DOHH2 (cell line): ENCODE measurements at regions not wholly inside any gene's neighbourhood (a gene's known extent, or its start where the extent isn't known, plus 50 kb on each side); places are given as distances from the start of the nearest gene placed in this dataset.
"Not testable (repeated sequence)": the region's sequence is repeated elsewhere in the genome, so short reads cannot be mapped to it uniquely, and the experiment has no call there.

Experiments
- H3F3A ChIP-seq: fragments of 200-600 bp; sonication (generic), shearing (Covaris generic); 2 replicates; pipeline ENCODE4 v1.6.0; 2016; ENCODE audit warnings: antibody characterized with exemption, mild to moderate bottlenecking; ENCODE audit not compliant: control insufficient read depth, insufficient read depth
- H3K27ac ChIP-seq: fragments of 200-600 bp; sonication (generic); 2 replicates; pipeline ENCODE4 v1.5.1; 2014; ENCODE audit warnings: low read depth, mild to moderate bottlenecking, low read length, moderate library complexity
- H3K27me3 ChIP-seq: fragments of 200-600 bp; sonication (generic); 2 replicates; pipeline ENCODE4 v1.6.1; 2014; ENCODE audit warnings: mild to moderate bottlenecking, low read length, mixed read lengths; ENCODE audit not compliant: control insufficient read depth
- H3K36me3 ChIP-seq: fragments of 200-600 bp; sonication (generic); 2 replicates; pipeline ENCODE4 v1.6.1; 2014; ENCODE audit warnings: mild to moderate bottlenecking, low read length, moderate library complexity, mixed read lengths; ENCODE audit not compliant: control insufficient read depth
- H3K4me1 ChIP-seq: fragments of 200-600 bp; sonication (generic); 2 replicates; pipeline ENCODE4 v1.6.1; 2014; ENCODE audit warnings: mild to moderate bottlenecking, low read length, mixed read lengths; ENCODE audit not compliant: control insufficient read depth
- H3K4me2 ChIP-seq: fragments of 200-600 bp; sonication (generic); 2 replicates; pipeline ENCODE4 v1.6.0; 2014; ENCODE audit warnings: mild to moderate bottlenecking, low read length, moderate library complexity
- H3K4me3 ChIP-seq: fragments of 200-600 bp; sonication (generic); 2 replicates; pipeline ENCODE4 v1.5.1; 2014; ENCODE audit warnings: mild to moderate bottlenecking, low read length, mixed read lengths
- H3K79me2 ChIP-seq: fragments of 200-600 bp; sonication (generic); 2 replicates; pipeline ENCODE4 v1.6.1; 2014; ENCODE audit warnings: mild to moderate bottlenecking, low read length, mixed read lengths; ENCODE audit not compliant: control insufficient read depth
- H3K9me2 ChIP-seq: fragments of 200-600 bp; sonication (generic); replicated peaks from 2 replicates; pipeline ENCODE4 v1.6.1; 2014; ENCODE audit warnings: mild to moderate bottlenecking, low read length, mixed read lengths; ENCODE audit not compliant: control insufficient read depth
- H3K9me3 ChIP-seq: fragments of 200-600 bp; sonication (generic); 2 replicates; pipeline ENCODE4 v1.6.1; 2014; ENCODE audit warnings: antibody characterized with exemption, low read length, mixed read lengths; ENCODE audit not compliant: control insufficient read depth, insufficient read depth
- H4K20me1 ChIP-seq: fragments of 200-600 bp; sonication (generic); 2 replicates; pipeline ENCODE4 v1.6.0; 2014; ENCODE audit warnings: low read depth, mild to moderate bottlenecking, antibody characterized with exemption, low read length, moderate library complexity; ENCODE audit not compliant: control insufficient read depth, insufficient read depth
- CTCF ChIP-seq: fragments of 200-600 bp; sonication (generic); IDR thresholded peaks from one replicate; pipeline ENCODE4 v1.5.1; 2014; ENCODE audit warnings: antibody characterized with exemption, mild to moderate bottlenecking, low read depth, low read length; ENCODE audit not compliant: poor library complexity, severe bottlenecking
- EZH2phosphoT487 ChIP-seq: fragments of 200-600 bp; sonication (generic); IDR thresholded peaks from 2 replicates; pipeline ENCODE4 v1.6.1; 2017; ENCODE audit warnings: borderline replicate concordance, mild to moderate bottlenecking, antibody characterized with exemption, low read length, moderate library complexity, mixed read lengths

DNA sequence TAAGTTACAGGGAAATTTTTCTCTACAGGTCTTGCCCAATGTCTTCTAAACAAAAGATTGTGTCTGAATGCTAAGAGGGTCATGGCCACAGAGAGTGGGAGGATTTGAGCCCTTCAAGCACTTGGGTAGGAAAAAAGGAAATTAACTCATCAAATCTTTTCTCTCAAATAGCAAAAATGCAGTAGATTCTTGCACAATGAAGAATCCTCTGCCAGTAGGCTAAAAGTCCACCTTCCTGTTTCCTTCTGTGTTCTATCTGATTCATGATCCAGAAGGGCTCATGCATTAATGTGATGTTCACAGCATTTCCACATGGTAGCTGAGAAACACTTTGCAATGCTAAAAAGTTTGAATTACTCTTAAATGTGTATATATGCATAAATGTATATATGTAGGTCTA is 177.1 kb downstream of the CD47 start:
- Histone ChIP-seq H4K20me1 (no peaks in the 10 kb centered on the region), H3K4me2 (no peak overlapping the region), H3K36me3 (no peaks in the 10 kb centered on the region), H3K27me3 (0 out of 2 replicates have a peak, but pooled peaks cover 4% of the 10 kb centered on the region), H3K4me1 (no peaks in the 10 kb centered on the region), H3K79me2 (no peaks in the 10 kb centered on the region), H3K4me3 (no peak overlapping the region), H3K27ac (no peak overlapping the region), H3K9me3 (no peaks in the 10 kb centered on the region), H3K9me2 (no peaks in the 10 kb centered on the region), H3F3A (no peaks in the 10 kb centered on the region)
- TF ChIP-seq EZH2phosphoT487, result no peak
- no peak for TF ChIP-seq CTCF

GRCh38 chr3:107911337-107912000 is 179.4 kb downstream of the CD47 start:
- no peak for TF ChIP-seq EZH2phosphoT487
- H3K4me3 ChIP-seq, result no peak overlapping the region
- H3K9me3 ChIP-seq, result no peaks in the 10 kb centered on the region
- no peak overlapping the region for H3K27ac ChIP-seq
- no peaks in the 10 kb centered on the region for H3F3A ChIP-seq
- H3K4me1 ChIP-seq, result no peaks in the 10 kb centered on the region
- H3K9me2 ChIP-seq, result no peaks in the 10 kb centered on the region
- no peaks in the 10 kb centered on the region for H4K20me1 ChIP-seq
- no peaks in the 10 kb centered on the region for H3K36me3 ChIP-seq
- H3K4me2 ChIP-seq, result no peak overlapping the region
- H3K79me2 ChIP-seq, result no peaks in the 10 kb centered on the region
- 0 out of 2 replicates have a peak, but pooled peaks cover 3% of the 10 kb centered on the region for H3K27me3 ChIP-seq

DNA sequence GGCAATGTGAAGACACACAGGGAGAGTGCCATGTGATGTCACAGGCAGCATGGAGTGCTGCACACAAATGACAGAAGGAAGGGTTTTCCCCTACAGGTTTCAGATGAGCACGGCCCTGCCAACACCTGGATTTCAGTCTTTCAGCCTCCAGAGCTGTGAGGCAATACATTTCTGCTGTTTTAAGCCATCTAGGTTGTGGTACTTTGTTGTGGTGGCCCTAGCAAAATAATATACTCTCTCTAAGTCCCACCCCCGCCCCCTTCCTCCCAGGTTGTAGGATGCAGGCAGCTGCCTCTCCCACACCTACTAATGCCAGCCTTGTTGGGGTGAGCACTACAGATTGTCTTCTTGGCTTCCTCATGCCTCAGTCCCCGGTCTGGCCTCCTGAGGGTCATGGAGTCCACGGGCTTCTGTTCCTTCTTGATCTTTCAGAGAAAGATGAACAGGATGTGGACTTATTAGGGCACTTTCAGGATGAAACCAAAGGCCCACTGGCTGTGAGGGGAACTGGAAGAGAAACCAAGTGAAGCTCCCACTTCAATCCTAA is 180.0 kb downstream of the CD47 start:
- H3K9me2 ChIP-seq, result no peaks in the 10 kb centered on the region
- no peaks in the 10 kb centered on the region for H3K36me3 ChIP-seq
- H3K79me2 ChIP-seq, result no peaks in the 10 kb centered on the region
- no peaks in the 10 kb centered on the region for H3K4me1 ChIP-seq
- no peaks in the 10 kb centered on the region for H4K20me1 ChIP-seq
- no peak overlapping the region for H3K27ac ChIP-seq
- H3F3A ChIP-seq, result no peaks in the 10 kb centered on the region
- H3K27me3 ChIP-seq, result peaks cover 9% of the 10 kb centered on the region; the same call in 1 of the 2 replicates
- H3K4me3 ChIP-seq, result no peak overlapping the region
- TF ChIP-seq EZH2phosphoT487 (no peak), CTCF (no peak)
- H3K9me3 ChIP-seq, result no peaks in the 10 kb centered on the region
- H3K4me2 ChIP-seq, result no peak overlapping the region

GRCh38 chr3:107909583-107909982 is 181.2 kb downstream of the CD47 start:
- H3K4me2 ChIP-seq, H3K9me3 ChIP-seq, H3K36me3 ChIP-seq, H3K4me1 ChIP-seq, H3K79me2 ChIP-seq, H3K9me2 ChIP-seq, H3F3A ChIP-seq, H4K20me1 ChIP-seq, H3K4me3 ChIP-seq, H3K27ac ChIP-seq, H3K27me3 ChIP-seq: not testable (repeated sequence)
